Astrocyte (in vitro differentiated cells and primary cell): ENCODE measurements at regions not wholly inside any gene's neighbourhood (a gene's known extent, or its start where the extent isn't known, plus 50 kb on each side); places are given as distances from the start of the nearest gene placed in this dataset.

ENCODE experiments used
- DNase-seq: peaks from one replicate; pipeline ENCODE4 v3.0.0-alpha.2; 2010; ENCODE audit warnings: low read depth
- FAIRE-seq: peaks from 2 replicates; lab custom pipeline; 2011; peaks lifted over from hg19 to GRCh38; lab: Jason Lieb, UNC
- H2AFZ ChIP-seq: 2 replicates; pipeline ENCODE4 v1.6.0; 2012; ENCODE audit warnings: low read depth, low read length, inconsistent platforms
- H3K27ac ChIP-seq: 2 replicates; pipeline ENCODE4 v1.5.1; 2011; ENCODE audit warnings: low read depth, low read length, inconsistent platforms
- H3K27me3 ChIP-seq: 2 replicates; pipeline ENCODE4 v1.6.0; 2011; ENCODE audit warnings: low read length, inconsistent platforms; ENCODE audit not compliant: insufficient read depth
- H3K36me3 ChIP-seq: 2 replicates; pipeline ENCODE4 v1.5.1; 2011; ENCODE audit warnings: low read length, inconsistent platforms; ENCODE audit not compliant: insufficient read depth
- H3K4me1 ChIP-seq: 2 replicates; pipeline ENCODE4 v1.5.1; 2011; ENCODE audit warnings: low read length, inconsistent platforms; ENCODE audit not compliant: insufficient read depth
- H3K4me2 ChIP-seq: 2 replicates; pipeline ENCODE4 v1.6.0; 2012; ENCODE audit warnings: low read length, inconsistent platforms
- H3K4me3 ChIP-seq: 2 replicates; pipeline ENCODE4 v1.5.1; 2011; ENCODE audit warnings: low read depth, mild to moderate bottlenecking, low read length, inconsistent platforms; ENCODE audit not compliant: insufficient read depth
- H3K79me2 ChIP-seq: 2 replicates; pipeline ENCODE4 v1.6.0; 2012; ENCODE audit warnings: mild to moderate bottlenecking, low read length, inconsistent platforms; ENCODE audit not compliant: insufficient read depth
- H3K9ac ChIP-seq: 2 replicates; pipeline ENCODE4 v1.6.0; 2012; ENCODE audit warnings: mild to moderate bottlenecking, low read length, inconsistent platforms
- H3K9me3 ChIP-seq: 2 replicates; pipeline ENCODE4 v1.5.1; 2012; ENCODE audit warnings: low read depth, mild to moderate bottlenecking, low read length, inconsistent platforms; ENCODE audit not compliant: insufficient read depth
- H4K20me1 ChIP-seq: 2 replicates; pipeline ENCODE4 v1.6.0; 2012; ENCODE audit warnings: low read length, inconsistent platforms; ENCODE audit not compliant: insufficient read depth
- H3K27ac Mint-ChIP-seq: one replicate; pipeline ENCODE4 v1.8.0; 2021; ENCODE audit warnings: mild to moderate bottlenecking, mixed read lengths; ENCODE audit not compliant: unreplicated experiment
- H3K27me3 Mint-ChIP-seq: one replicate; pipeline ENCODE4 v1.8.0; 2021; ENCODE audit warnings: low read depth, mixed read lengths; ENCODE audit not compliant: unreplicated experiment
- H3K36me3 Mint-ChIP-seq: one replicate; pipeline ENCODE4 v1.8.0; 2021; ENCODE audit warnings: low read depth, mixed read lengths; ENCODE audit not compliant: unreplicated experiment
- H3K4me1 Mint-ChIP-seq: one replicate; pipeline ENCODE4 v1.8.0; 2021; ENCODE audit warnings: low read depth, mixed read lengths; ENCODE audit not compliant: unreplicated experiment
- H3K4me3 Mint-ChIP-seq: one replicate; pipeline ENCODE4 v1.8.0; 2021; ENCODE audit warnings: mild to moderate bottlenecking, moderate library complexity, mixed read lengths; ENCODE audit not compliant: unreplicated experiment
- H3K9me3 Mint-ChIP-seq: one replicate; pipeline ENCODE4 v1.8.0; 2021; ENCODE audit warnings: mild to moderate bottlenecking, mixed read lengths; ENCODE audit not compliant: unreplicated experiment
- EZH2 ChIP-seq: IDR thresholded peaks from 2 replicates; pipeline ENCODE4 v1.6.1; 2012; ENCODE audit warnings: mild to moderate bottlenecking, low read length, inconsistent platforms; ENCODE audit not compliant: insufficient read depth
- TF ChIP-seq, protein P1 (sequence below): IDR thresholded peaks from 2 replicates; pipeline ENCODE4 v1.5.1; 2011; ENCODE audit warnings: low read depth, mild to moderate bottlenecking, inconsistent platforms, low read length, moderate library complexity; ENCODE audit not compliant: insufficient read depth

- no peaks in the 10 kb centered on the region for H4K20me1 ChIP-seq
- no peak overlapping the region for H3K4me3 Mint-ChIP-seq
- peaks cover 4% of the 10 kb centered on the region for H3K4me1 Mint-ChIP-seq
Measured at GRCh38 chr10:120022357-120022756, 129.8 kb downstream of the SEC23IP start.

DNA sequence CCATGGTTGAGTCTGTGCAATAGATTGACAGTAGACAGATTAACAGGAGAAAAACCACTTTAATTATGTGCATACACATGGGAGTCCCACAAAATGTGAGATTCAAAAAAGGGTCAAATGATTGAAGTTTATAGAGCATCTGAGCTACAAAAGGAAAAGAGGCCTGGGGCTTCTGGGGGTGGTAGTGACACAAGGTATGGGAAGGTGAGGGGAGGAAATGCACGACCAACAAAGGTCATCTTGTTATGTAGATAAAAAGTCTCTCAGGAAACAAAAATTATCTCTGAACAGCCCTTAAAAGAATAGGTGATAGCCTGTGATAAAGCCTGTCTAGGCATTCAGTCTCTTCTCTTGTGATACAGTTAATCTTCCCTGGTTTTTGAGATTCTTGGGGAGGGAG, 141.7 kb downstream of the SEC23IP start:
- Mint-ChIP-seq H3K4me3 (no peak overlapping the region), H3K9me3 (peaks cover 2% of the 10 kb centered on the region), H3K27ac (no peak overlapping the region), H3K4me1 (no peaks in the 10 kb centered on the region), H3K27me3 (no peaks in the 10 kb centered on the region), H3K36me3 (no peaks in the 10 kb centered on the region)
- Histone ChIP-seq H4K20me1 (no peaks in the 10 kb centered on the region), H3K9me3 (no peaks in the 10 kb centered on the region), H3K4me1 (no peaks in the 10 kb centered on the region), H3K9ac (no peak overlapping the region), H3K27me3 (no peaks in the 10 kb centered on the region), H3K4me2 (no peak overlapping the region), H3K79me2 (no peaks in the 10 kb centered on the region), H3K27ac (no peak overlapping the region), H2AFZ (no peak overlapping the region), H3K4me3 (no peak overlapping the region), H3K36me3 (no peaks in the 10 kb centered on the region)
- DNase-seq (no peak), FAIRE-seq (no peak)
- TF ChIP-seq EZH2: no peak
- TF ChIP-seq, protein P1, sequence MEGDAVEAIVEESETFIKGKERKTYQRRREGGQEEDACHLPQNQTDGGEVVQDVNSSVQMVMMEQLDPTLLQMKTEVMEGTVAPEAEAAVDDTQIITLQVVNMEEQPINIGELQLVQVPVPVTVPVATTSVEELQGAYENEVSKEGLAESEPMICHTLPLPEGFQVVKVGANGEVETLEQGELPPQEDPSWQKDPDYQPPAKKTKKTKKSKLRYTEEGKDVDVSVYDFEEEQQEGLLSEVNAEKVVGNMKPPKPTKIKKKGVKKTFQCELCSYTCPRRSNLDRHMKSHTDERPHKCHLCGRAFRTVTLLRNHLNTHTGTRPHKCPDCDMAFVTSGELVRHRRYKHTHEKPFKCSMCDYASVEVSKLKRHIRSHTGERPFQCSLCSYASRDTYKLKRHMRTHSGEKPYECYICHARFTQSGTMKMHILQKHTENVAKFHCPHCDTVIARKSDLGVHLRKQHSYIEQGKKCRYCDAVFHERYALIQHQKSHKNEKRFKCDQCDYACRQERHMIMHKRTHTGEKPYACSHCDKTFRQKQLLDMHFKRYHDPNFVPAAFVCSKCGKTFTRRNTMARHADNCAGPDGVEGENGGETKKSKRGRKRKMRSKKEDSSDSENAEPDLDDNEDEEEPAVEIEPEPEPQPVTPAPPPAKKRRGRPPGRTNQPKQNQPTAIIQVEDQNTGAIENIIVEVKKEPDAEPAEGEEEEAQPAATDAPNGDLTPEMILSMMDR: no peak

More at GRCh38 chr10:120022357-120022756, 129.8 kb downstream of the SEC23IP start:
- no peak overlapping the region for H2AFZ ChIP-seq
- TF ChIP-seq EZH2: no peak
- TF ChIP-seq, protein P1: no peak
- no peak for FAIRE-seq
- H3K79me2 ChIP-seq: no peaks in the 10 kb centered on the region
- no peaks in the 10 kb centered on the region for H3K27me3 ChIP-seq
- Mint-ChIP-seq H3K27ac (no peak overlapping the region), H3K27me3 (peaks cover 14% of the 10 kb centered on the region), H3K36me3 (peaks cover 3% of the 10 kb centered on the region), H3K9me3 (peaks cover 5% of the 10 kb centered on the region)
- H3K4me1 ChIP-seq: no peaks in the 10 kb centered on the region
- H3K9me3 ChIP-seq: no peaks in the 10 kb centered on the region
- H3K27ac ChIP-seq: no peak overlapping the region
- no peak for DNase-seq
- no peak overlapping the region for H3K4me3 ChIP-seq
- no peak overlapping the region for H3K4me2 ChIP-seq
- H3K36me3 ChIP-seq: no peaks in the 10 kb centered on the region
- H3K9ac ChIP-seq: no peak overlapping the region

DNA sequence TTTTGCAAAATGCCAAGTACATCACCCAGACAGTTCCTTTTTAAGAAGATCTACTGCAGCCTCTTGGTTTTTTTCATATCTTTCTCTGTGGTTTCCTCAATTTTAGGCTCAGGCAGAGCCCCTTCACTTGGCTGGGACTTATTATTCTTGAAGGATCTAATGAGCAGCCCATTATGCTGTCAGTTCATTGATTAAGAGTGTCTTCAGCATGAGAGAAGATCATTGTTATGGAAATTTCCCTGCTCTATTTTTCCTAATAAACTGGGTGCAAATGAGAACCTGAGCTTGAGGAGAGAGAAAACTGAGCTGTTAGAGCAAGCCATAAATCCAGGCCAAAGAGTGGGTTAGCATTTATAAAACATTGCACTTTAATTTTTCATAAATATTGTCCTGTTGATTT, 146.5 kb downstream of the SEC23IP start:
- H3K27ac Mint-ChIP-seq: no peak overlapping the region
- no peaks in the 10 kb centered on the region for H3K27me3 Mint-ChIP-seq
- Histone ChIP-seq H3K4me1 (no peaks in the 10 kb centered on the region), H3K36me3 (no peaks in the 10 kb centered on the region), H3K9ac (no peak overlapping the region), H3K9me3 (no peaks in the 10 kb centered on the region), H3K4me3 (no peak overlapping the region), H2AFZ (no peak overlapping the region), H3K27ac (no peak overlapping the region), H3K79me2 (no peaks in the 10 kb centered on the region), H4K20me1 (no peaks in the 10 kb centered on the region), H3K4me2 (no peak overlapping the region), H3K27me3 (no peaks in the 10 kb centered on the region)
- no peaks in the 10 kb centered on the region for H3K36me3 Mint-ChIP-seq
- H3K4me1 Mint-ChIP-seq: no peaks in the 10 kb centered on the region
- DNase-seq (no peak), FAIRE-seq (no peak)
- TF ChIP-seq, protein P1: no peak
- TF ChIP-seq EZH2: no peak
- H3K4me3 Mint-ChIP-seq: no peak overlapping the region
- no peaks in the 10 kb centered on the region for H3K9me3 Mint-ChIP-seq
